Glutamatergic neuron (in vitro differentiated cells): ENCODE measurements at regions not wholly inside any gene's neighbourhood (a gene's known extent, or its start where the extent isn't known, plus 50 kb on each side); places are given as distances from the start of the nearest gene placed in this dataset.

ENCODE experiments used
- DNase-seq: peaks from one replicate; pipeline ENCODE4 v3.0.0; 2022
- H3K27ac Mint-ChIP-seq: one replicate; pipeline ENCODE4 v1.8.0; 2020; ENCODE audit warnings: mild to moderate bottlenecking, mixed read lengths, inconsistent platforms; ENCODE audit not compliant: unreplicated experiment
- H3K27me3 Mint-ChIP-seq: one replicate; pipeline ENCODE4 v1.8.0; 2020; ENCODE audit warnings: mild to moderate bottlenecking, moderate library complexity, mixed read lengths, inconsistent platforms; ENCODE audit not compliant: unreplicated experiment
- H3K36me3 Mint-ChIP-seq: one replicate; pipeline ENCODE4 v1.8.0; 2020; ENCODE audit warnings: mild to moderate bottlenecking, mixed read lengths, inconsistent platforms; ENCODE audit not compliant: unreplicated experiment
- H3K4me1 Mint-ChIP-seq: one replicate; pipeline ENCODE4 v1.8.0; 2020; ENCODE audit warnings: mild to moderate bottlenecking, low read depth, mixed read lengths, inconsistent platforms; ENCODE audit not compliant: unreplicated experiment
- H3K4me3 Mint-ChIP-seq: one replicate; pipeline ENCODE4 v1.8.0; 2020; ENCODE audit warnings: mild to moderate bottlenecking, mixed read lengths, inconsistent platforms; ENCODE audit not compliant: unreplicated experiment
- H3K9me3 Mint-ChIP-seq: one replicate; pipeline ENCODE4 v1.8.0; 2020; ENCODE audit warnings: mild to moderate bottlenecking, moderate library complexity, mixed read lengths, inconsistent platforms; ENCODE audit not compliant: unreplicated experiment
- CTCF ChIP-seq: fragments of 200-600 bp; sonication (generic); IDR thresholded peaks from one replicate; pipeline ENCODE4 v1.5.0; 2021; ENCODE audit not compliant: partially characterized antibody, unreplicated experiment

GRCh38 chr19:30638889-30639288, 266.7 kb downstream of the ZNF536 start:
- no peaks in the 10 kb centered on the region for H3K9me3 Mint-ChIP-seq
- H3K27me3 Mint-ChIP-seq, result peaks cover 4% of the 10 kb centered on the region
- H3K4me1 Mint-ChIP-seq, result peaks cover 5% of the 10 kb centered on the region
- H3K27ac Mint-ChIP-seq, result no peak overlapping the region
- no peak overlapping the region for H3K4me3 Mint-ChIP-seq
- TF ChIP-seq CTCF, result no peak
- peaks cover 24% of the 10 kb centered on the region for H3K36me3 Mint-ChIP-seq
- no peak for DNase-seq

- no peak for DNase-seq
- H3K36me3 Mint-ChIP-seq, result peaks cover 18% of the 10 kb centered on the region
- no peak overlapping the region for H3K4me3 Mint-ChIP-seq
- peaks cover 2% of the 10 kb centered on the region for H3K4me1 Mint-ChIP-seq
- TF ChIP-seq CTCF, result no peak
- H3K9me3 Mint-ChIP-seq, result no peaks in the 10 kb centered on the region
- no peak overlapping the region for H3K27ac Mint-ChIP-seq
- peaks cover 4% of the 10 kb centered on the region for H3K27me3 Mint-ChIP-seq
These were observed 265.7 kb downstream of the ZNF536 start for GRCh38 chr19:30637926-30638325.

- Mint-ChIP-seq H3K36me3 (peaks cover 15% of the 10 kb centered on the region), H3K4me3 (no peak overlapping the region), H3K4me1 (peaks cover 7% of the 10 kb centered on the region), H3K27ac (no peak overlapping the region), H3K27me3 (peaks cover 2% of the 10 kb centered on the region), H3K9me3 (peaks cover 3% of the 10 kb centered on the region)
- DNase-seq, result no peak
- no peak for TF ChIP-seq CTCF
These were observed 263.1 kb downstream of the ZNF536 start for GRCh38 chr19:30634996-30635975.

- TF ChIP-seq CTCF, result no peak
- no peak overlapping the region for H3K4me3 Mint-ChIP-seq
- peaks cover 2% of the 10 kb centered on the region for H3K27me3 Mint-ChIP-seq
- no peak overlapping the region for H3K27ac Mint-ChIP-seq
- H3K9me3 Mint-ChIP-seq, result peaks cover 4% of the 10 kb centered on the region
- peaks cover 10% of the 10 kb centered on the region for H3K4me1 Mint-ChIP-seq
- H3K36me3 Mint-ChIP-seq, result peaks cover 15% of the 10 kb centered on the region
- DNase-seq, result no peak
These were observed 262.1 kb downstream of the ZNF536 start for GRCh38 chr19:30634131-30634830.

- Mint-ChIP-seq H3K9me3 (peaks cover 5% of the 10 kb centered on the region), H3K4me1 (peaks cover 13% of the 10 kb centered on the region), H3K4me3 (no peak overlapping the region), H3K27ac (peak overlapping the region; percentile 52), H3K36me3 (peaks cover 6% of the 10 kb centered on the region), H3K27me3 (peaks cover 2% of the 10 kb centered on the region)
- peak; percentile 48 for DNase-seq
- TF ChIP-seq CTCF, result no peak
These were observed 258.8 kb downstream of the ZNF536 start for GRCh38 chr19:30631033-30631370.
